C4-2B (cell line): ENCODE measurements at regions not wholly inside any gene's neighbourhood (a gene's known extent, or its start where the extent isn't known, plus 50 kb on each side); places are given as distances from the start of the nearest gene placed in this dataset.

Experiments
- CTCF ChIP-seq: fragments of 450-650 bp; conservative IDR thresholded peaks from 2 replicates; pipeline ENCODE4 v1.5.1; 2017; ENCODE audit warnings: mild to moderate bottlenecking
- ZFX ChIP-seq: fragments of 450-650 bp; IDR thresholded peaks from 2 replicates; pipeline ENCODE4 v1.6.1; 2017

- no peak for TF ChIP-seq CTCF
- no peak for TF ChIP-seq ZFX
These were observed 242.2 kb upstream of the ADGRL2 start for GRCh38 chr1:81558291-81559076.
